ENCODE measurements at regions not wholly inside any gene's neighbourhood (a gene's known extent, or its start where the extent isn't known, plus 50 kb on each side); places are given as distances from the start of the nearest gene placed in this dataset.
"Not testable (repeated sequence)": the region's sequence is repeated elsewhere in the genome, so short reads cannot be mapped to it uniquely, and the experiment has no call there.

DNA sequence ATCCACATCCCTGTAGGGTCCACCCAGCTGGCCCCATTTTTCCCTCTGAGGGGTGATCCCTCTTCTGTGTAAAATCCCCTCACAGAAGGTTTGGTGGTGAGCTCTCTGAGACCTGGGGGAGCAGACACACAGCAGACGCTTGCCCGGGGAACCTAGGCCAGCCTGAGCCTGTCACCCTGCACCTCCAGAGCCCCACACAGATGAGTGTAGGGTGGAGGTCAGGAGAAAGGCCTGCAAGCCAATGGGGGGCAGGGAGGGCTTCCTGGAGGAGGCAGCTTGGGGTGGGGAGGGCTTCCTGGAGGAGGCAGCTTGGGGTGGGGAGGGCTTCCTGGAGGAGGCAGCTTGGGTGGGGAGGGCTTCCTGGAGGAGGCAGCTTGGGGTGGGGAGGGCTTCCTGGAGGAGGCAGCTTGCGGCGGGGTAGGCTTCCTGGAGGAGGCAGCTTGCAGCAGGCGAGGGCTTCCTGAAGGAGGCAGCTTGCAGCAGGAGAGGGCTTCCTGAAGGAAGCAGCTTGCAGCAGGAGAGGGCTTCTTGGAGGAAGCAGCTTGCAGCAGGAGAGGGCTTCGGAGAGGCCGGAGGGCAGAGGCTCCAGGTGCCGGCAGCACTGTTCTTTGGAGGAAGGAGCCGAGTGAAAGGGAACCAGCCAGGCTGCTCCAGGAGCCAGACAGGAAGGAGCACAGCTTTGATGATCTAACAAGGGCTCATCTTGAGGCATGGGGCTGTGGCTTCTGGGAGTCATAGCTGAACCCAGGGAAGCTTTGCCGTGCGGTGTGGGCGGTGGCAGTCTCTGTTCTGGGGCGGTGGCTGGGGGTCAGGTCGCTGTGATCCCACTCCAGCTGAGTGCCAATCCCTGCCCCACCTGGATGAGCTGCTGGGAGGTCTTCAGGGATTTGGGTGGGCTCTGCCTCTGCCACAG is 83.7 kb upstream of the ZNF469 start:
- in situ Hi-C loops (cut with HindIII; ENCODE audit: low sequenced_read_pairs): loop anchor here (10.0 kb wide), 1 partner anchor 56 kb away; no protein-coding TSS in a partner anchor

DNA sequence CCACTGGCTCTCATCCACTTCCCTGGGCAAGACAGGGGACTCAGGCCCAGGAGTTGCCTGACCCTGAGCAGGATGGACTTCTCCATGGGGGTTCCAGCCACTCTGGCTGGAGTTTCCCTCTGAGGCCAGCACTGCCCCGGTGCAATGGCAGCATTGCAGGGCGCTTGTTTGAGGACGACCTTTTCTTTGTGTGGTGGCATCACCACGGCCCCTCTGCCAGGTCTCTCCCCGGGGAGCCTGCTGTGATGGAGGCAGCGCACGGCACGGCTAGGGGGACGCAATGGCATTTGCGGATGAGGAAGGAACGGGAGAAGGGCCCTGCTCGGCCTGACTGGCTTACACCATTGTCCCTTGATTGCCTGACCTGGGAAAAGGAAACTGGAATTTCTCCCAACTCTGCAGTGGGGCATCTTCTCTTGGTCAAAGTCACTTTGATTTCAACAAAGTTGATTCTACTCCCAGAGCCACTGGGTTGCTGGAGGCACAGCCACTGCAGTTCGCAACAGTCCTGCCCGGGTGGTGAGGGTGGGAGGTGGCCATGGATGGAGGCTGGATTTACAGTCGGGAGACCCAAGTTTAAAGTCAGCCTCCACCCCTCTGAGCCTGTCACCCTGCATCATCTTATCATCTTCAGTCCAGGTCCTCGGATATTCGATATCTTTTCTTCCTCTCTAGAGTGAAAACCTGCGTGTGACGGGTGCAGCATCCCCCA is 82.9 kb upstream of the ZNF469 start:
- in situ Hi-C loops (cut with HindIII; ENCODE audit: low sequenced_read_pairs): loop anchor here (10.0 kb wide), 1 partner anchor 55 kb away; no protein-coding TSS in a partner anchor

DNA sequence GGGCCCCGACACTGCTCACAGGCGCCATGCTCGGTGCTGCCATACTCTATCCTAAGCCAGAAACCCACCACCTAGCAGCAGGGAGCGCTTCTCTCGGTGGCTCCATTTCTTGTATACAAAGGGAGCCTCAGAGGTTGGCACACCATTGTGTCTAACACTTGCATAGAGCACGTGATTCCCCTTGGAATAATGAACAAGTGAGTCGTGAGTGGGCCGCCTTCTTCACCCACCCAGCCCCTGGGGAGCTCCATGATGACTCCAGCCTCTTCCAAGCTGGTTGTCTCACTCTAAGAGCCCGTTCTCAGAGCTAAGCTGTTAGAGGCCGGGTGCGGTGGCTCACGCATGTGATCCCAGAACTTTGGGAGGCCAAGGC is 82.3 kb upstream of the ZNF469 start:
- in situ Hi-C loops (cut with HindIII; ENCODE audit: low sequenced_read_pairs): no loop called here

DNA sequence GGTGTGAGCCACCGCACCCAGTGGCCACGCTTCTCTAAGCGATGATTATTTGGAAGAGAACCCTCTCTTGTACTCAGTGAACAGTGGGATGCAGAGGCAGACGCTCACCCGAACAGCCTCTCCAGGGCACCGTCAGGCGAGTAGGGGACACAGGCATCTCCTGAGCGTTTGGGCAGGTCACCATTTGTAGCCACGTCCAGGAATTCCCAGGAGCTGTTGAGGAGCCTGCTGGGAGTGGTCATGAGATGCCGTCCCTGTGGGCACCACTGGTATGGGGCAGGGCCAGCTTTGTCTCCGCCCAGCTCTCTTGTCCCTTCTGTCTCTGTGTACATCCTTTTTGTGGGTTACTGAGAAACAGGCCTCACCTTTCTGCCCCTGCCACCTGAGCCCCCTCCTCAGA is 81.3 kb upstream of the ZNF469 start:
- in situ Hi-C loops (cut with HindIII; ENCODE audit: low sequenced_read_pairs): no loop called here

DNA sequence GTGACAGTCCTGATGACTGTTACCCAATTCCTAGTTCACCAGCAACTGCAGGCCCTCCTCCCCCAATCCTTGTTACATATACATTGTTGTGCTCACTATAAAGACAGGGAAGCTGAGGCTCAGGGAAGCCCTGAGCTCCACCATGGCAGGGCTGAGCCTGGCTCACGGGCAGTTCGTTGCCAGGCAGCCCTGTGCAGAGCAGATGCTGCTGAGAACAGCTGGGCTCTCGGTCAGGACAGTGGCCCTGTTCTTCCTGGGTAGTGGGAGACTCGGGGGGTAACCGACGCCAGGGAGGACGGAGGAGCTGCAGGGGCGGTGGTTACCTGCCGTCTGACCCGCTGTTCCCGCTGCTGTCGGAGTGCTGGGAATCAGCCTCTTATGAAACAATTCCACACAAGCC is 80.9 kb upstream of the ZNF469 start:
- in situ Hi-C loops (cut with HindIII; ENCODE audit: low sequenced_read_pairs): no loop called here

DNA sequence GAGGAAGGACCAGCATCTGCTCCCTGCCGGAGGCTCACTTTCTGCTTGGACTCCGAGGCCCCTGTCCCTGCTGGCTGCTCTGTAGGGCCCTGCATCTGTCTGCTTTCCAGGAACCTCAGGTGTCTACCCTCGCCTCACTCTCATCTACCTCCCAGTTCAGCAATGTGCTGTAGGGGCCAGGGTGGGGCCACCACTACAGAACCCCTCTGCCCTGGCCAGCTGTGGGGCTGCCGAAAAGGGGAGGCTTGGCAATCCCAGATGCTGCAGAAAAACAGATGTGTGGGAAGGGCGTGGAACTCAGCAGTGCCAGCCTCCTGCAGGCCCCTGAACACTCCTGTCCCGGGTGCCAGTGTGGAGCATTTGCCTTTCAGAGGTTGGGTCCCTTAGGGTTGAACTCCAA is 80.1 kb upstream of the ZNF469 start:
- in situ Hi-C loops (cut with HindIII; ENCODE audit: low sequenced_read_pairs): no loop called here

DNA sequence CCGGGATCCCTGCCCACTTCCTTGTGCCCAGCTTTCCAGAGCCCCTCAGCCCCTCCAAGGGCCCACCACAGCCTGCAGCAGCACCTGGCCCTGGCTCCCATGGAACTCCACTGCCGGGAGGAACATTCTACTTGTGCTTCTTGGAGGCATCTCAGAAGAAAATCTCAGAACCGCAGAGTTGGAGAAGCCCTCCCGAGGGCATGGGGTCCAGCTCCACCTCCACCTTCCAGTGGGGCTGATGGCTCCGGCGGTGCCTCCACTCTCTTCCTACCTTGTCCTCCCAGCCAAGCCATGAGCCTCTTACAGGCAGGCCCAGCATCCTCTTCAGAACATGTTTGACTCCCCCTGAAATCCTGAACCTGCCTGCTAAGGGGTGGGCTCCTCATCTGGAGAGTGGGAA is 79.4 kb upstream of the ZNF469 start:
- in situ Hi-C loops (cut with HindIII; ENCODE audit: low sequenced_read_pairs): no loop called here

DNA sequence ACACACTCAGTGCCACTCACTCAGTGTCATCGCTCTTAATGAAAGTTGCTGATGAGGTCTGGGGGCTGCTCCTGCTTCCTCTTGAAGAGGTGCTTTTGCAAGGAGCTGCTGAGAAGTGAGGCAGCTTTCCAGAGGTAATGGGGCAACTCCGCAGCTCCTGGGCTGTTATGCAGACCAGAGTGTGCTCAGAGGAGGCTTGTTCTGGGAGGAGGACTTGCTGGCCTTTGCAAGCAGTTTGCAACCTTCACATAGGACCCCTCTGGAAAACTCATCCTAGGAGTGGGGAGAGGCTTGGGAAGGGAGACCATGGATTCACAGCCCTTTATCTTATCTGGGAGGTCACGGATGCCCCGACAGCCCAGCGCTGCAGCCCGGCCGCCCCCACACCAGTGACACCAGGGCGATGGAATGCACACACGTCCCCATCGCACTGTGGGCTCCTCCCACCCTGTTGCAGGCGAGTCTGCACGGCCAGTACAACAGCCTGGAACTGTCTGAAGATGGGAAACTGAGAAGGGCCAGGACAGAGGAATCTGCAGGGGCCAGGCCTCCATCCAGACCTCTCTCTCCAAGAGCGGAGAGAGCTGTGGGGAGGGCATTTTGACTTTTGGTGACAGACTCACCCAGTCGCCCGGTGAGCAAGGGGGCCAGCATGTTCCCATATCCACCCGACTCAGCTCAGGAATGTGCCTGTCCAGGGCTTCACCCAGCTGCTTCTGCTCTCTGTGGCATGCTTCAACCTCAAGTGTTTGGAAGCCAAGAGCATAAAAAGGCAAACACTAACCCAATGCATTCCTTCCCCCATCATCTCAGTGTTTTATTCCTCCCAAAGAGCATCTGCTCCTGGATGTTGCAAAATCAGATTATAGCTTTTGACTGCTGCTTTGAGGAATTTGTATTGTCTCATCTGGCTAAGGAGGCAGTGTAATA is 78.6 kb upstream of the ZNF469 start:
- in situ Hi-C loops (cut with HindIII; ENCODE audit: low sequenced_read_pairs): no loop called here

DNA sequence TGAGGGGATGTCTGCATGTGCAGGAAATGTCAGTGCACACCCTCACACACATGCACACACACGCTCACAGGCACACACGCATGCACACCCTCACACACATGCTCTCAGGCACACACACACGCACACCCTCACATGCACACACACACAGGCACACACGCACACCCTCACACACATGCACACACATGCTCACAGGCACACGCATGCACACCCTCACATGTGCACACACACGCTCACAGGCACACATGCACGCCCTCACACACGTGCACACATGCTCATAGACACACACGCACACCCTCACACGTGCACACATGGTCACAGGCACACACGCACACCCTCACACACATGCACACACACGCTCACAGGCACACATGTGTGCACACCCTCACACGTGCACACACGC is 77.6 kb upstream of the ZNF469 start:
- in situ Hi-C loops (cut with HindIII; ENCODE audit: low sequenced_read_pairs): no loop called here

DNA sequence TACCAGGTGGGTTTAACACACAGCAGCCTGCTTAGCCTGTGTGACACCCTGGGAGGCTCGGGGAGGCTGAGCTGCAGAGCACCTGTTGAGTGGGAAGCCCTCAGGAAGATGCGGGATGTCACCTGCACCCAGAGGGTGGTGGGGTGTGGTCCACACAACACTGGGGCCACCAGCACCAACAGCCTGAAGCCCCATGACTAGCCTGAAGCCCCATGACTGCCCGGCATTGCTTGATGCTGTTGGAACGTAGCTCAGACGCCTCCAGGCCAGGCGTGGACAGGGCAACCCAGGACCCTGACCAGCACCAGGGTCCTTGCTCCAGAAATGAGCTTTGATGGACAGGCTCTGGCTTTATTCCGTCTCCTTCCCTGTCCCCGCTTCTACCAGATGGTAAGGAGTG is 76.3 kb upstream of the ZNF469 start:
- in situ Hi-C loops (cut with HindIII; ENCODE audit: low sequenced_read_pairs): no loop called here

DNA sequence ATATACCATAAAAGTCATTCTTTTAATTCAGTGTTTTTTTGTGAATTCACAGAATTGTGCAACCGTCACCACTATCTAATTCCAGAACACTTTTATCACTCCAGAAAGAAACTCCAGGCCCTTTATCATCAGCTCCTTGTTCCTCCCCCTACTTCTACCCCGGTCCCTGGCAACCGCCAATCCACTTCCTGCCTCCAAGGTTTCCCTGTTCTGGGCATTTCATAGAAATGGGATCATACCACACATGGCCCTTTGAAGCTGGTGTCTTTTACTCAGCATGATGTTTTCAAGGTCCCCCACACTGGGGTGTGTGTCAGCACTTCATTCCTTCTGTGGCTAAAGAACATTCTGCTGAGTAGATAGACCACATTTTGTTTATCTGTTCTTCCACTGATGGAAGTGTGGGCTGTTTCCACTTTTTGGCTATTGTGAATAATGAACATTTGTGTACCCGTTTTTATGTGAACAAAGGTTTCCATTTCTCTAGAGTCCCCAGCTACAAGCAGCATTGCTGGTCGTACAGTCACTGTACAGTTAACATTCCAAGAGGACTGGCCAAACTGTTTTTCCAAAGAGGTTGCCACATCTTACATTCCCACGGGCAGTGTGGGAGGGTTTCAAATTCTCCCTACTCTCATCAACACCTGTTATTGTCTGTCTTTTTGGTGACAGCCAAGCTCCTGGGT is 75.8 kb upstream of the ZNF469 start:
- in situ Hi-C loops (cut with HindIII; ENCODE audit: low sequenced_read_pairs): no loop called here

DNA sequence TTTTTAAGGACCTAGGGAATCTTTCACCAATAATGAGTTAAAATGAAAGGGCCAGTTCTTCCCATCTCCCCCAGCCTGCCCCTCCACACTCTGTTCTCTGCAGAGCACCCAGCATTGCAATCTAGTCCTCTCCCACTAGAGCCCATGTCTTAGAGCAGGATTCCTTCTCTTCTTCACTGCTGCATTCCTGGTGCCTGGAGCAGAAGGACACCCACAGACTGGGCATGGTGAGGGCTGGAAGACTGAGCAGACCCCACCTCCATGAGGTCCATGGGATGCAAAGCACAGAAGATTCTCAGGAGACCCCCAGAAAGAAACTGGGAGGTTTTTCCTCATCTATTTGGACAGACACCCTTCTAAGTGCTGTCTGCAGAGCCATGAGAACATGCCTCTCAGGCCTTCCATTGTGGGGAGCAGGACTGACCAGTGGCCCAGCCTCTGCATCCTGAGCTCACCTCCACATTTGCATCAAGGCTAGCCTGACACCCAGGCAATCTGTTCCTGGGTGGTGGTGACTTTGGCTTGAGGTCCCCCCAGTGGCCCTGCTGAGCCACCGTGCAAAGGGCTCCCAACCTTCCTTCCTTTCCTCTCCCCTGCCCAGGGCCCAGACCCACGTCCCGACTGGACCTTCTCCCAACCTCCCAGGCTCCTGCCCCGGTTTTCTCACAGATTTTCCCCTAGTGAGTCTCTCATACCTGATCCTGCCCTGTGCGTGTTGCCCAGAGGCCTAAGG is 74.2 kb upstream of the ZNF469 start:
- in situ Hi-C loops (cut with HindIII; ENCODE audit: low sequenced_read_pairs): no loop called here

DNA sequence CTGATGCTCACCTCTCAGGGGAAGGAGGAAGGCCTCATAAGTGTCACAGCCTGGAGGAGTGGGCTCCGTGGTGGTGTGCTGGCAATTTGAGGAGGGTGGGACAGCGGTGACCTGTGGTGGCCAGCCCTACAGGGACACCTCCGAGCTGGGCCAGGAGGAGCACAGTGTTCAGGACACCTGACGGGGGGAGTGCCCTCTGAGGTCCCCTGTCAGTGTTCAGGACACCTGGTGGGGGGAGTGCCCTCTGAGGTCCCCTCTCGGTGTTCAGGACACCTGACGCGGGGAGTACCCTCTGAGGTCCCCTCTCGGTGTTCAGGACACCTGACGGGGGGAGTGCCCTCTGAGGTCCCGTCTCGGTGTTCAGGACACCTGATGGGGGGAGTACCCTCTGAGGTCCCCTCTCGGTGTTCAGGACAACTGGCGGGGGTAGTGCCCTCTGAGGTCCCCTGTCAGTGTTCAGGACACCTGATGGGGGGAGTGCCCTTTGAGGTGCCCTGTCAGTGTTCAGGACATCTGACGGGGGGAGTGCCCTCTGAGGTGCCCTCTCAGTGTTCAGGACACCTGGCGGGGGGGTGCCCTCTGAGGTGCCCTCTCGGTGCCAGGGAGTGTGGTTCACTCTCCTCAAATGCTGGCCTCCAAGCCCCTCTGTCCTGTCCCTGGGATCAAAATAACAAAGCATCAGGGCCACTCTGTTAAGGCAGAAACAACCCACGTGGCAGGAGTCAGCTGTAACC is 73.4 kb upstream of the ZNF469 start:
- in situ Hi-C loops (cut with HindIII; ENCODE audit: low sequenced_read_pairs): no loop called here

DNA sequence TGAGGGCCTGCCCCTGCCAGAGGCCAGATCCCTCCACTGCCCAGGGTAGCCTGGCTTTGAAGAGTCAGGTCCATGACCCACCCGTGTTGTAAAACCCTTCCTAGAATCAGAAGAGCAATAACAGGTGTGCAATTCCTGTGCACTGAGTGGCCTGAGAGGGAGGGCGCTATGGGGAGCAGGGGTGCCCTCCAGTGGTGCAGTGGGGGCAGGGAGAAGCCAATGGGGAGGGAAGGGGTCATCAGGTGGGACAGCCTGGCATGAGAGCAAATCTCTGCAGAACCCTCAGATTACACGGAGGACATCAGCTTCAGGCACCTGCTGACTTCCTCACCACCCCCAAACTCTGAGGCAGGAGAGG is 72.9 kb upstream of the ZNF469 start:
- in situ Hi-C loops (cut with HindIII; ENCODE audit: low sequenced_read_pairs): no loop called here

DNA sequence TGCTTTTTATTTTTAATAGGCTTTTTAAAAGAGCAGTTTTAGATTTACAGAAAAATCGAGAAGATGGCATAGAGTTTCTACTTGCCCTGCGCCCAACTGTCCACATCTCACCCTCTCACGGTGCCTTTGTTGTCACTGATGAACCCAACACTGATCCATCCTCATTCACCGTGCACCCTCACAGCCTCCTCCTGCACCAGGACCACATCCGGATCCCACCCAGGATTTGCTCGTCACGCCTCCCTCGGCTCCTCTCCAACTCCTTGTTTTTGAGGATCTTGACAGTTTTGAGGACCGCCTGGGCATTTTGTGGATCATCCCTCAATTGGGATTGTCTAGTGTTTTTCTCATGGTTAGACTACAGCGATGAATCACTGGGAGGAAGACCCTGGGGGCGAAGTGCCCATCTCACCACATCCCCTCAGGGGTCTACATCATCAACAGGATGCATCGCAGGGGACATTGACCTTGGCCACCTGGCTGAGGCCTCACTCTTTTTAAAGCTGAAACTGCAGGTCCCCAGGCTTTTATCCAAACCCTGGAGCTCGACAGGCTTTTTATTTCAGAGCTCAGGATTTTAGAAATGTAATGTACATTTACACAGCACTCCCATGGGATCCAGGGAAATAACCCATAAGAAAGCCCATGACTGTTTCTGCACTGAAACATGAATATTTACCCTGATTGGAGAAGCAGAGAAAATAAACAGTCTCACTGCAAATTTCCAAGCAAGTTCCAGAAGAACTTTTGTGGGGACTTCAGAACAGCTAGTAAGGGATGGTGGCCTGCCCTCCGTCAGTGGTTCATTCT is 71.8 kb upstream of the ZNF469 start:
- in situ Hi-C loops (cut with HindIII; ENCODE audit: low sequenced_read_pairs): no loop called here

DNA sequence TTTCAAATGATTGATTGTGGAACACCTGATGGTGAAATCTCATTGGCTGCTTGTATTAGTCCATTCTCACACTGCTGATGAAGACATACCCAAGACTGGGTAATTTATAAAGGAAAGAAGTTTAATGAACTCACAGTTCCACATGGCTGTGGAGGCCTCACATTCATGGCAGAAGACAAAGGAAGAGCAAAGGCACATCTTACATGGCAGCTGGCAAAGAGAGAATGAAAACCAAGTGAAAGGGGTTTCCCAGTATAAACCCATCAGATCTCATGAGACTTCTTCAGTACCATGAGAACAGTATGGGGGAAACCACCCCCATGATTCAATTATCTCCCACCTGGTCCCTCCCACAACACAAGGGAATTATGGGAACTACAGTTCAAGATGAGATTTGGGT is 70.9 kb upstream of the ZNF469 start:
- in situ Hi-C loops (cut with HindIII; ENCODE audit: low sequenced_read_pairs): not testable (repeated sequence)

DNA sequence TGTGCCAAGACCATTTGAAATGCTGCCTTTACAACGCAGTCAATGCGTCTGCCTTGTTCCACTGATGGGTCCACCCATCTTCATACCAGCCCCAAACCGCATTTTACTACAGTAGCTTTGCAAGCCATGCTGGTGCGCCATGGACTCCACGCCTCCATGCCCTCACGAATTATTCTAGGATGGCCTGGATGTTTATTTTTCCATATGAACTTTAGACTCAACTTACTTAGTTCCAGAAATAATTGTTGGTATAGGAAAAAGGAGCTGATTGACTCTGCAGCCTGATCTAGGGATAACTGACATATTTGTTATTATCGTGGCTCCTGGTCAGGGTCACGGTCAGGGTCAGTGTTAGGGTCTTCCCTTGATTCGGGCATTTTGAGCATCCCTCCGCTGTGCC is 70.0 kb upstream of the ZNF469 start:
- in situ Hi-C loops (cut with HindIII; ENCODE audit: low sequenced_read_pairs): no loop called here

DNA sequence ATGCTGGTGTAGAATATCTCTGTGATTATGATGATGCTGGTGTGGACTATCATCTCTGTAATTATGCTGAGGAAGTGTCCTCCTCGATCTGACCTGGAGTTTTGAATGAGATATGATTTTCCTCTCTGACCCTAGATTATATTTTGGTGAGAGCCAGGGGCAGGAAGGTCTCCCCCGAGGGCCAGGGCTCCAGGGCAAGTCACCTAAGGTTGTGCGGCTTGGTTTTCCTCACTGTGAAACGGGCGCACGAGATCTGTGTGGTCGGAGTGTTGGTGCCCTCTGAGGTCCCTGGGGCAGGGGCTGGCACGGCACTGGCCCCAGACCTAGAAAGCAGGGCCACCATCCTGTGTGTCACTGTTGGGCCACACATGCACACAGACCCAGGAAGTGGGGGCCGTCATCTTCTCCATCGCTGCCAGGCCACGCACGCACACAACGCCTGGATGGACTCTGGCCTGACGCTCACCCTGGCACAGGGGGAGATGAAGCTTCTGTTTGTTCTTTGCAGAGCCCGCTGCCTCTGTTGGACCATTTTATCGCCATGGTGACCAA is 67.7 kb upstream of the ZNF469 start:
- in situ Hi-C loops (cut with HindIII; ENCODE audit: low sequenced_read_pairs): no loop called here

Measured in DLD1 (cell line).